Thyroid gland (tissue), 4 donors: ENCODE measurements at regions not wholly inside any gene's neighbourhood (a gene's known extent, or its start where the extent isn't known, plus 50 kb on each side); places are given as distances from the start of the nearest gene placed in this dataset.

Experiments
- DNase-seq, 2 donors: peaks; one replicate each; pipeline ENCODE4 v3.0.0-alpha.2; 2019
- H3K27ac ChIP-seq, 3 donors: fragments of 200-600 bp; sonication (generic); 1 replicate in 2 of 3; 2 replicates in 1 of 3; pipeline ENCODE4 v1.5.1; 2016 to 2019; ENCODE audit warnings: mild to moderate bottlenecking in 1 of 3, moderate library complexity in 1 of 3
- H3K27me3 ChIP-seq: fragments of 200-600 bp; sonication (generic); one replicate; pipeline ENCODE4 v1.5.1; 2019
- H3K36me3 ChIP-seq, 2 donors: fragments of 200-600 bp; sonication (generic); one replicate each; pipeline ENCODE4 v1.5.1; 2016 to 2019
- H3K4me1 ChIP-seq, 2 donors: fragments of 200-600 bp; sonication (generic); one replicate each; pipeline ENCODE4 v1.5.1; 2017 to 2019
- H3K4me3 ChIP-seq, 3 donors: fragments of 200-600 bp; sonication (generic); replicated peaks in 1 of 3; 1 replicate in 2 of 3; 2 replicates in 1 of 3; pipeline ENCODE4 v1.5.1; 2016; ENCODE audit warnings: mild to moderate bottlenecking in 1 of 3
- H3K9me3 ChIP-seq: fragments of 200-600 bp; sonication (generic); one replicate; pipeline ENCODE4 v1.5.1; 2017
- CTCF ChIP-seq, 6 experiments: fragments of 200-600 bp in 3 of 6; fragments of 450-650 bp in 3 of 6; sonication (generic) in 3 of 6; IDR thresholded peaks; one replicate each; pipeline ENCODE4 v1.5.1; 2016 to 2019; ENCODE audit warnings: antibody characterized with exemption in 6 of 6, mild to moderate bottlenecking in 2 of 6, inconsistent platforms in 1 of 6, moderate library complexity in 1 of 6
- POLR2A ChIP-seq, 2 donors: fragments of 450-650 bp; IDR thresholded peaks; one replicate each; pipeline ENCODE4 v1.6.1; 2017; ENCODE audit warnings: antibody characterized with exemption in 2 of 2, mild to moderate bottlenecking in 2 of 2, moderate library complexity in 1 of 2
- WGBS, 2 donors: methylation state at CpG; one replicate each; pipeline ENCODE4 v1.1.5; 2017; 5-methylcytosine and 5-hydroxymethylcytosine counted together
- intact Hi-C: fragments of 100-400 bp; cut with DNase I; formaldehyde crosslinking; loops from one replicate; pipeline ENCODE4 v1.15.1; 2023

DNA sequence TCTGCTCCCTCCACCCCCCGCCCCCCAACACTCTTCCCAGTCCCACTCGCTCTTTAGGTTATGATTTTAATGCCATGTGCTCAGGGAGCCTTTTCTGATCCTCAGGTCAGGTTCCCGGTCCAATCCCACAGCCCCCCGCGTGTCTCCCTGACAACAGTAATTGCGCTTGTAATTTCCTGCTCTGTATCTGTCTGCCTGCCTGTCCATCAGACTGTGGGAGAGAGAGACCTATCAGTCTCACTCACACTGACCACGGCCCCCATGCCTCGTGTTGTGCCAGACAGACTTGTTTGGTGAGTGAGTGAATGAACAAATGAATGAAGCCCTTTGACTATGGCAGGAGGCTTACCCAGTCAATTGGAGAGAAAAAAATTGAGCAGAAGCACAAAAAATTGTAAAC, 50.8 kb upstream of the ECE1 start:
- peaks cover 80 to 84% of the 10 kb centered on the region in 2 donors for H3K4me1 ChIP-seq
- no peaks in the 10 kb centered on the region for H3K27me3 ChIP-seq
- H3K9me3 ChIP-seq = no peaks in the 10 kb centered on the region
- H3K36me3 ChIP-seq = no peaks in the 10 kb centered on the region
- intact Hi-C loops = no loop called here
- WGBS, 2 donors = 71 to 81% methylated on average over 8 of the region's 8 CpGs
- H3K4me3 ChIP-seq = no peak overlapping the region
- no peak for DNase-seq
- H3K27ac ChIP-seq = peak overlapping the region; percentile 91 to 95 (median 94)
- TF ChIP-seq CTCF (IDR thresholded peaks at IDR 0.05) (no peak), POLR2A (IDR thresholded peaks at IDR 0.05) (no peak)

DNA sequence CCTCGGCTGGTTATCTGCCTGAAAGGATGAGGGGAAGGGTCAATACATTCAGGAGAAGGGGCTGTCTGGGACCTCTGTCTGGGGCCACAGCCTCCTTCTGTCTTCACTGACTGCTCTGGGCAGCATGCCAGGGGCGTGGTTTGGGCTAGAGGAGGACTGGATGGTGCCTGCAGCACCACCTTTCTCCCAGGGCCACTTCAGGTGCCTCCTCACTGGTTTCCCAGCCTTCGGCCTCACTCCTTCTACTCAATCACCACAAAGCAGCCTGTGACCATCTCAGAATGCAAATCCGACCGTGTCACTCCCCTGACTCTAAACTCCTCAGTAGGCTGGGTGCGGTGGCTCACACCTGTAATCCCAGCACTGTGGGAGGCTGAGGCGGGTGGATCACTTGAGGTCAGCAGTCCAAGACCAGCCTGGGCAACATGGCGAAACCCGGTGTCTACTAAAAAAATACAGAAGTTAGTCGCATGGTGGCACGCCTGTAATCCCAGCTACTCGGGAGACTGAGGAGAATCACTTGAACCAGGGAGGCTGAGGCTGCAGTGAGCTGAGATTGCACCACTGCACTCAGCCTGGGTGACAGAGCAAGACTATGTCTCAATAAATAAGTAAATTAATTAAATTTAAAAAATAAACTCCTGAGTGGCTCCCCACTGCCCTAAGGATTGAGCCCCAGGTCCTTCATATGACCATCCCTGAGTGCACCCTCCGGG, 50.1 kb upstream of the ECE1 start:
- Histone ChIP-seq H3K4me3 (no peak overlapping the region), H3K36me3 (no peaks in the 10 kb centered on the region), H3K27ac (peak overlapping the region; percentile 91 to 95 (median 94)), H3K4me1 (peaks cover 86 to 91% of the 10 kb centered on the region in 2 donors), H3K27me3 (no peaks in the 10 kb centered on the region), H3K9me3 (no peaks in the 10 kb centered on the region)
- TF ChIP-seq POLR2A (IDR thresholded peaks at IDR 0.05) = no peak
- no peak for TF ChIP-seq CTCF (IDR thresholded peaks at IDR 0.05)
- DNase-seq = peak; percentile 85 to 89
- intact Hi-C loops = no loop called here
- 61 to 63% methylated on average over 10 to 13 of the region's 13 CpGs for WGBS, 2 donors
